Brain microvascular endothelial cell (primary cell): ENCODE measurements at regions not wholly inside any gene's neighbourhood (a gene's known extent, or its start where the extent isn't known, plus 50 kb on each side); places are given as distances from the start of the nearest gene placed in this dataset.

Experiments used
- DNase-seq: peaks from one replicate; pipeline ENCODE4 v3.0.0-alpha.2; 2020
- H3K27ac ChIP-seq: fragments of 250-450 bp; sonication (Bioruptor Pico); 2 replicates; pipeline ENCODE4 v1.5.1; 2020; ENCODE audit warnings: mild to moderate bottlenecking, moderate library complexity
- H3K27me3 ChIP-seq: fragments of 250-450 bp; sonication (Bioruptor Pico); replicated peaks from 2 replicates; pipeline ENCODE4 v1.5.1; 2020; ENCODE audit warnings: mild to moderate bottlenecking
- H3K36me3 ChIP-seq: fragments of 250-450 bp; sonication (Bioruptor Pico); replicated peaks from 2 replicates; pipeline ENCODE4 v1.5.1; 2020; ENCODE audit warnings: mild to moderate bottlenecking
- H3K4me3 ChIP-seq: 2 replicates; pipeline ENCODE4 v1.5.1; 2011; ENCODE audit warnings: low read depth, mild to moderate bottlenecking, control low read depth, low read length, moderate library complexity
- in situ Hi-C: cut with HindIII; loops from 2 replicates; pipeline ENCODE4 v1.10.0; 2017; ENCODE audit warnings: low sequenced_read_pairs, low pct_ligation_motif_present
- TF ChIP-seq, protein P1 (sequence below): IDR thresholded peaks from 2 replicates; pipeline ENCODE4 v1.5.1; 2011; ENCODE audit warnings: low read depth, mild to moderate bottlenecking, moderate library complexity, low read length, control low read depth, inconsistent platforms; ENCODE audit errors: missing control alignments

DNA sequence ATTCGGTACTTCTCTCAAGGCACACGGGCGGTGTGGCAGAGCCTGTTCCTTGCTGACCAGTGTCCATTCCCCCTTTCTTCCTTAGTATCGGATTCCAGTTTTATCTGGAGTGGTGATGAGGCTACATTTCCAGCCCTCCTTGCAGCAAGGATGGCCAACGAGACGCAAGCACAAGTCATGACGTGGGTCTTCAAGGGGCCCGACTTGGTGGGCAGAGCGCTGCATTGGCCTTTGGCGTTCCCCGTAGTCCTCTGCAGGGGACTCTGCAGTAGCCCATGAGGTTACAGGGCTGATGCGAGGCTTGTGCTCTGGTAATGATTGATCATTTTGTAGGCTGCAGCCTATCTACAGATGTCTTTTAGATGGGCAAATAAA is 194.5 kb downstream of the OPA1 start:
- peaks cover 81% of the 10 kb centered on the region for H3K27me3 ChIP-seq
- no peak overlapping the region for H3K27ac ChIP-seq
- no peak for DNase-seq
- in situ Hi-C loops = no loop called here
- no peaks in the 10 kb centered on the region for H3K36me3 ChIP-seq
- H3K4me3 ChIP-seq = no peak overlapping the region
- TF ChIP-seq, protein P1, sequence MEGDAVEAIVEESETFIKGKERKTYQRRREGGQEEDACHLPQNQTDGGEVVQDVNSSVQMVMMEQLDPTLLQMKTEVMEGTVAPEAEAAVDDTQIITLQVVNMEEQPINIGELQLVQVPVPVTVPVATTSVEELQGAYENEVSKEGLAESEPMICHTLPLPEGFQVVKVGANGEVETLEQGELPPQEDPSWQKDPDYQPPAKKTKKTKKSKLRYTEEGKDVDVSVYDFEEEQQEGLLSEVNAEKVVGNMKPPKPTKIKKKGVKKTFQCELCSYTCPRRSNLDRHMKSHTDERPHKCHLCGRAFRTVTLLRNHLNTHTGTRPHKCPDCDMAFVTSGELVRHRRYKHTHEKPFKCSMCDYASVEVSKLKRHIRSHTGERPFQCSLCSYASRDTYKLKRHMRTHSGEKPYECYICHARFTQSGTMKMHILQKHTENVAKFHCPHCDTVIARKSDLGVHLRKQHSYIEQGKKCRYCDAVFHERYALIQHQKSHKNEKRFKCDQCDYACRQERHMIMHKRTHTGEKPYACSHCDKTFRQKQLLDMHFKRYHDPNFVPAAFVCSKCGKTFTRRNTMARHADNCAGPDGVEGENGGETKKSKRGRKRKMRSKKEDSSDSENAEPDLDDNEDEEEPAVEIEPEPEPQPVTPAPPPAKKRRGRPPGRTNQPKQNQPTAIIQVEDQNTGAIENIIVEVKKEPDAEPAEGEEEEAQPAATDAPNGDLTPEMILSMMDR = no peak

DNA sequence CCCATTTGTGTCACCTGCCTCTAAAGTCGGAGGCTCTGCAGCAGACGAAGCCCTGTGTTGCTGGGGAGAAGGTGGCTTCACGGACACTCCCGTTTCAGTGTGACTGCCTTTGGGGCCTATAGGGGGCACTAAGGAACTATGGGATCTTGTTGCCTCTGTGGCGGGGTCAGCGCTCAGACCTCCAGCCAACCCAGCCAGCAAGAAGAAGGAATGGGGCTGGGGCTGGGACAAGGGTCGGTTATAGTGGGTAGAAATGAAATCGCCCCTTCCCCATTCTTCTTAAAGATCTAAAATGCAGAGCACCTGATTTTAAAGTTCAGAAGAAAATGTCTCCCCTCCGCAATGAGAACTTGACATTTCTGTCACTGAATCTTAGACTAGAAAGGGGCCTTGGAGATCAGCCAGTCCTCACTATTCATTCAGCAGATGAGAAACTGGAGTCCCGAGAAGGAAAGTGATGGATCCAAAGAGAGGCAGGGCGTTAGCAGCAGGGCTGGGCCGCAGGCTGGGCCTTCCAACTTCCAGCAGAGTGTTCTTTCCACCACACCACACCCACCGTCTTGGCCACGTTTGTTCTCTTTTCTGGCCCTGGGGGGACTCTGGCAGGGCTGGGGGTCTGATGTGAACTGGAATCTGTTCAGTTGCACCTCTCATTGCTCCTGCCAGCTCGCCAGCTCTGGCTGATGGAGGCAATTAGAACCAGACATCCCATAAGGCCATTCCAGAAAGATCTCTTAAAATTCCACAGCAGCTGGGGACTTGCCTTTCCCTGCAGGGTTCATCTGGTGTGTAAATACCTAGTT is 195.4 kb downstream of the OPA1 start:
- Histone ChIP-seq H3K27me3 (peaks cover 80% of the 10 kb centered on the region), H3K36me3 (no peaks in the 10 kb centered on the region), H3K27ac (no peak overlapping the region), H3K4me3 (no peak overlapping the region)
- DNase-seq = peak; percentile 28
- in situ Hi-C loops = no loop called here
- TF ChIP-seq, protein P1 = peak; percentile 90

DNA sequence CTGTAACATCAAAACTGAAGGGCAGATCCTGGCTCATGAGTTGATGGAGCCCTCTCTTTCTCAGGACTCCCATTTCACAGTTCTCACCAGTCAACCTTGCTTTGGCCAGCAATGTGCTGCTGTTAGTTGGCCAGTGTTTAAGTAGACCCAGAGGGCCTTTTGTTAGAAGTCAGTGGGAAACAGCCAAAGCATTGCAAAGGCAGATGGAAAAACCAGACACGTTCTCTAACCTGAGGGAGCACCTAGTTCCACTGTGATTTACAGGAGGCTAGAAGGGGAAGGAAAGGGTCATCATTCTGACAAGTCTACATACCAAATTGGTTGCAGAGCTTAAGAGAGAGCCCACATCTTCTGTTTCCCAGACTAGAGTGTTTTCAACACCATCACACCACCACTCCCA is 196.4 kb downstream of the OPA1 start:
- DNase-seq = no peak
- Histone ChIP-seq H3K27ac (no peak overlapping the region), H3K27me3 (peaks cover 82% of the 10 kb centered on the region), H3K36me3 (no peaks in the 10 kb centered on the region), H3K4me3 (no peak overlapping the region)
- TF ChIP-seq, protein P1 = no peak
- in situ Hi-C loops = no loop called here

GRCh38 chr3:193790086-193790990 is 197.3 kb downstream of the OPA1 start:
- Histone ChIP-seq H3K36me3 (no peaks in the 10 kb centered on the region), H3K27me3 (peaks cover 82% of the 10 kb centered on the region), H3K4me3 (no peak overlapping the region), H3K27ac (no peak overlapping the region)
- no peak for DNase-seq
- in situ Hi-C loops = no loop called here
- TF ChIP-seq, protein P1 = no peak

- TF ChIP-seq, protein P1 = no peak
- no peak for DNase-seq
- no peak overlapping the region for H3K4me3 ChIP-seq
- no peaks in the 10 kb centered on the region for H3K36me3 ChIP-seq
- peaks cover 80% of the 10 kb centered on the region for H3K27me3 ChIP-seq
- H3K27ac ChIP-seq = no peak overlapping the region
- in situ Hi-C loops = no loop called here
Measured at GRCh38 chr3:193791041-193792032, 198.3 kb downstream of the OPA1 start.
